H1 (cell line): ENCODE measurements at regions not wholly inside any gene's neighbourhood (a gene's known extent, or its start where the extent isn't known, plus 50 kb on each side); places are given as distances from the start of the nearest gene placed in this dataset.

Experiments
- CTCF ChIA-PET: fragments of 300-600 bp; sonication (Branson Sonifier 250); formaldehyde crosslinking; loops from one replicate; lab custom pipeline; 2021; ENCODE audit not compliant: partially characterized antibody; lab: Charles Lee
- POLR2A ChIA-PET: fragments of 300-600 bp; sonication (Branson Sonifier 250); formaldehyde crosslinking; loops from one replicate; lab custom pipeline; 2021; ENCODE audit warnings: inconsistent platforms; ENCODE audit not compliant: partially characterized antibody; lab: Charles Lee
- DNase-seq, 2 experiments: peaks; one replicate each; pipeline versions ENCODE4 v3.0.0 to v3.0.0-alpha.2; 2010 to 2022; ENCODE audit warnings: low spot score in 2 of 2, low read depth in 1 of 2, mixed read lengths in 1 of 2
- FAIRE-seq: peaks from 2 replicates; lab custom pipeline; 2011; peaks lifted over from hg19 to GRCh38; lab: Jason Lieb, UNC
- H2AFZ ChIP-seq: 2 replicates; pipeline ENCODE4 v1.8.1; 2012; ENCODE audit warnings: low read length, inconsistent platforms
- H2AK5ac ChIP-seq: 2 replicates; pipeline ENCODE4 v1.6.1; 2013; ENCODE audit warnings: low read depth, low read length
- H2BK120ac ChIP-seq: replicated peaks from 2 replicates; pipeline ENCODE3; 2013; ENCODE audit warnings: low read depth, low read length, inconsistent platforms
- H2BK12ac ChIP-seq: 2 replicates; pipeline ENCODE4 v1.6.1; 2013; ENCODE audit warnings: low read depth, low read length
- H2BK15ac ChIP-seq: 2 replicates; pipeline ENCODE4 v1.6.1; 2013; ENCODE audit warnings: low read length
- H2BK20ac ChIP-seq: 2 replicates; pipeline ENCODE4 v1.6.1; 2013; ENCODE audit warnings: low read length
- H2BK5ac ChIP-seq: 2 replicates; pipeline ENCODE4 v1.6.1; 2013; ENCODE audit warnings: low read depth, low read length
- H3K14ac ChIP-seq: 2 replicates; pipeline ENCODE4 v1.6.1; 2013; ENCODE audit warnings: inconsistent platforms; ENCODE audit not compliant: insufficient read length
- H3K18ac ChIP-seq: 2 replicates; pipeline ENCODE4 v1.6.1; 2013; ENCODE audit warnings: low read length; ENCODE audit errors: extremely low read depth
- H3K23ac ChIP-seq: 2 replicates; pipeline ENCODE4 v1.6.1; 2013; ENCODE audit warnings: inconsistent platforms; ENCODE audit not compliant: insufficient read length
- H3K23me2 ChIP-seq: 2 replicates; pipeline ENCODE4 v1.6.1; 2013; ENCODE audit warnings: low read depth, low read length
- H3K27ac ChIP-seq: 2 replicates; pipeline ENCODE4 v1.6.1; 2011; ENCODE audit warnings: low read depth, low read length, inconsistent platforms
- H3K27me3 ChIP-seq, 4 experiments: replicated peaks in 1 of 4; 1 replicate in 1 of 4; 2 replicates in 3 of 4; pipeline versions ENCODE4 v1.6.1 to v1.8.1; 2011 to 2013; ENCODE audit warnings: low read length in 3 of 4, mild to moderate bottlenecking in 3 of 4, inconsistent platforms in 2 of 4, mixed read lengths in 2 of 4, moderate library complexity in 1 of 4; ENCODE audit not compliant: control insufficient read depth in 3 of 4, insufficient read depth in 3 of 4; ENCODE audit errors: extremely low read depth in 1 of 4
- H3K36me3 ChIP-seq, 4 experiments: 2 replicates each; pipeline versions ENCODE4 v1.6.1 to v1.8.1; 2011 to 2013; ENCODE audit warnings: mild to moderate bottlenecking in 4 of 4, low read length in 3 of 4, moderate library complexity in 2 of 4, control low read depth in 1 of 4, inconsistent platforms in 1 of 4; ENCODE audit not compliant: insufficient read depth in 4 of 4, control insufficient read depth in 2 of 4
- H3K4ac ChIP-seq: replicated peaks from 2 replicates; pipeline ENCODE3; 2013; ENCODE audit warnings: low read length, low read depth, mixed read lengths, inconsistent platforms; ENCODE audit not compliant: insufficient read length
- H3K4me1 ChIP-seq, 4 experiments: replicated peaks in 1 of 4; 1 replicate in 1 of 4; 2 replicates in 3 of 4; pipeline versions ENCODE4 v1.6.1 to v1.8.1; 2011 to 2013; ENCODE audit warnings: low read length in 3 of 4, inconsistent platforms in 2 of 4, mixed read lengths in 1 of 4; ENCODE audit not compliant: insufficient read depth in 4 of 4, control insufficient read depth in 3 of 4
- H3K4me2 ChIP-seq, 2 experiments: 2 replicates each; pipeline versions ENCODE4 v1.6.1 to v1.8.1; 2011 to 2013; ENCODE audit warnings: low read depth in 2 of 2, low read length in 2 of 2, control low read depth in 1 of 2, inconsistent platforms in 1 of 2, mild to moderate bottlenecking in 1 of 2; ENCODE audit not compliant: insufficient read depth in 1 of 2
- H3K4me3 ChIP-seq, 4 experiments: fragments of 200-600, 300-600 bp in 1 of 4; sonication (generic), shearing (Covaris generic), sonication (Bioruptor Twin) in 1 of 4; 2 replicates each; pipeline versions ENCODE4 v1.5.1 to v1.8.1; 2011 to 2016; ENCODE audit warnings: low read length in 4 of 4, low read depth in 3 of 4, control low read depth in 2 of 4, inconsistent platforms in 2 of 4, mild to moderate bottlenecking in 2 of 4, mixed read lengths in 1 of 4, moderate library complexity in 1 of 4; ENCODE audit not compliant: insufficient read depth in 2 of 4; ENCODE audit errors: extremely low read depth in 1 of 4
- H3K56ac ChIP-seq: replicated peaks from 2 replicates; pipeline ENCODE3; 2013; ENCODE audit warnings: low read depth, mild to moderate bottlenecking, mixed read lengths, low read length, inconsistent platforms; ENCODE audit not compliant: insufficient read length
- H3K79me1 ChIP-seq: 2 replicates; pipeline ENCODE4 v1.6.1; 2013; ENCODE audit warnings: low read depth, low read length, control low read depth
- H3K79me2 ChIP-seq, 2 experiments: 2 replicates each; pipeline versions ENCODE4 v1.6.1 to v1.8.1; 2012 to 2013; ENCODE audit warnings: low read length in 2 of 2, mild to moderate bottlenecking in 2 of 2, inconsistent platforms in 1 of 2; ENCODE audit not compliant: insufficient read depth in 2 of 2, control insufficient read depth in 1 of 2
- H3K9ac ChIP-seq, 4 experiments: replicated peaks in 1 of 4; 1 replicate in 1 of 4; 2 replicates in 3 of 4; pipeline versions ENCODE4 v1.6.1 to v1.8.1; 2011 to 2013; ENCODE audit warnings: low read depth in 3 of 4, low read length in 3 of 4, control low read depth in 2 of 4, mild to moderate bottlenecking in 2 of 4, moderate library complexity in 2 of 4, inconsistent platforms in 1 of 4; ENCODE audit errors: extremely low read depth in 1 of 4
- H3K9me3 ChIP-seq, 2 experiments: 2 replicates each; pipeline versions ENCODE4 v1.6.1 to v1.8.1; 2012 to 2013; ENCODE audit warnings: mild to moderate bottlenecking in 2 of 2, moderate library complexity in 2 of 2, control low read depth in 1 of 2, inconsistent platforms in 1 of 2, low read depth in 1 of 2, low read length in 1 of 2, mixed read lengths in 1 of 2; ENCODE audit not compliant: insufficient read depth in 2 of 2
- H4K20me1 ChIP-seq, 2 experiments: replicated peaks in 1 of 2; 2 replicates each; pipeline versions ENCODE3 to v1.8.1; 2011 to 2013; ENCODE audit warnings: inconsistent platforms in 2 of 2, low read length in 2 of 2, mild to moderate bottlenecking in 1 of 2; ENCODE audit not compliant: insufficient read depth in 2 of 2, control insufficient read depth in 1 of 2
- H4K5ac ChIP-seq: 2 replicates; pipeline ENCODE4 v1.6.1; 2013; ENCODE audit warnings: low read length, low read depth, mixed read lengths, inconsistent platforms; ENCODE audit not compliant: insufficient read length
- H4K8ac ChIP-seq: 2 replicates; pipeline ENCODE4 v1.8.0; 2013; ENCODE audit warnings: mild to moderate bottlenecking, moderate library complexity, low read length, inconsistent platforms; ENCODE audit not compliant: insufficient read depth; ENCODE audit errors: extremely low read depth
- H4K91ac ChIP-seq: replicated peaks from 2 replicates; pipeline ENCODE3; 2013; ENCODE audit warnings: low read length, mixed read lengths, inconsistent platforms; ENCODE audit not compliant: insufficient read length
- ATF3 ChIP-seq: IDR thresholded peaks from 2 replicates; pipeline ENCODE4 v1.6.1; 2011; ENCODE audit warnings: low read depth, mild to moderate bottlenecking, low read length; ENCODE audit not compliant: insufficient read depth
- SP2 ChIP-seq: IDR thresholded peaks from 2 replicates; pipeline ENCODE4 v1.6.1; 2012; ENCODE audit warnings: mild to moderate bottlenecking, low read length, inconsistent platforms
- WGBS, 2 experiments: shearing (Covaris generic) in 1 of 2; methylation state at CpG; one replicate each; pipeline versions ENCODE4 v1.1.6 to v1.1.7; 2013 to 2015; ENCODE audit warnings: low lambda C conversion rate in 2 of 2, mixed read lengths in 2 of 2, inconsistent platforms in 1 of 2, low coverage in 1 of 2, missing lambda C conversion rate in 1 of 2; ENCODE audit not compliant: insufficient replicate concordance in 2 of 2, insufficient coverage in 1 of 2, insufficient read length in 1 of 2; ENCODE audit errors: extremely low coverage in 1 of 2, missing lambda C conversion rate in 1 of 2; 5-methylcytosine and 5-hydroxymethylcytosine counted together

- 100% methylated on average over 1 of the region's 1 CpG; no CpG with 5 or more reads in 1 of the 2 experiments for WGBS, 2 experiments
- Histone ChIP-seq H3K56ac (no peak overlapping the region), H2AK5ac (no peak overlapping the region), H3K4me2 (no peak overlapping the region), H2BK15ac (no peak overlapping the region), H3K4me1 (no peaks in the 10 kb centered on the region; a peak in 1 of 7 replicates), H3K9me3 (no peaks in the 10 kb centered on the region), H2BK5ac (no peak overlapping the region), H4K5ac (no peak overlapping the region), H3K27ac (no peak overlapping the region), H3K4ac (no peak overlapping the region), H3K79me2 (no peaks in the 10 kb centered on the region), H3K27me3 (no peaks in the 10 kb centered on the region), H4K8ac (no peak overlapping the region), H3K9ac (no peak overlapping the region), H3K36me3 (no peaks in the 10 kb centered on the region), H3K18ac (no peak overlapping the region), H3K79me1 (no peaks in the 10 kb centered on the region), H4K91ac (no peak overlapping the region), H2BK120ac (no peak overlapping the region), H4K20me1 (no peaks in the 10 kb centered on the region), H2BK12ac (no peak overlapping the region)
- DNase-seq (no peak), FAIRE-seq (no peak)
- CTCF ChIA-PET = no interaction called here
- POLR2A ChIA-PET = no interaction called here
- TF ChIP-seq SP2 (no peak), ATF3 (no peak)
- TF ChIP-seq, all 59 proteins: peak for 0
- H3K23me2 ChIP-seq = no peaks in the 10 kb centered on the region
- H2AFZ ChIP-seq = no peak overlapping the region
- no peak overlapping the region for H2BK20ac ChIP-seq
- H3K23ac ChIP-seq = no peak overlapping the region
- no peak overlapping the region for H3K14ac ChIP-seq
- no peak overlapping the region for H3K4me3 ChIP-seq
Measured at GRCh38 chrX:122626871-122627270, 557.2 kb upstream of the GRIA3 start.
